ENCODE measurements at regions not wholly inside any gene's neighbourhood (a gene's known extent, or its start where the extent isn't known, plus 50 kb on each side); places are given as distances from the start of the nearest gene placed in this dataset.

GRCh38 chr4:170399581-170400293 is 310.0 kb upstream of the AADAT start:
- no peak overlapping the region for H3K4me2 ChIP-seq (ENCODE audit: low read length)

GRCh38 chr4:170398218-170398617 is 308.5 kb upstream of the AADAT start:
- no peaks in the 10 kb centered on the region for H3K9me3 ChIP-seq (ENCODE audit: low read length)
- H4K20me1 ChIP-seq (ENCODE audit: insufficient read depth), result no peaks in the 10 kb centered on the region
- H3K27me3 ChIP-seq (ENCODE audit: insufficient read depth, low read depth, low read length), result no peaks in the 10 kb centered on the region
- no peak overlapping the region for H3K27ac ChIP-seq (ENCODE audit: low read length)
- TF ChIP-seq POLR2AphosphoS5 (IDR thresholded peaks at IDR 0.05), result no peak
- no peak for TF ChIP-seq EZH2 (IDR thresholded peaks at IDR 0.05; ENCODE audit: borderline replicate concordance, insufficient read depth, low read length, poor library complexity, severe bottlenecking)
- TF ChIP-seq TAF1 (IDR thresholded peaks at IDR 0.05; ENCODE audit: low read depth), result no peak
- TF ChIP-seq REST (IDR thresholded peaks at IDR 0.05; ENCODE audit: borderline replicate concordance), result no peak
- no peak overlapping the region for H3K4me2 ChIP-seq (ENCODE audit: low read length)
- no peaks in the 10 kb centered on the region for H3F3A ChIP-seq (ENCODE audit: insufficient read depth, low read length, poor library complexity, severe bottlenecking)
- no peaks in the 10 kb centered on the region for H3K9me2 ChIP-seq (ENCODE audit: insufficient read depth, low read length)
- H3K4me3 ChIP-seq (ENCODE audit: low read length), result no peak overlapping the region
- no peak overlapping the region for H3K9ac ChIP-seq (ENCODE audit: low read length)
- H2AFZ ChIP-seq (ENCODE audit: low read depth, low read length), result no peak overlapping the region
- H3K79me2 ChIP-seq (replicated peaks; ENCODE audit: insufficient read depth, low read length), result no peaks in the 10 kb centered on the region
- H3K36me3 ChIP-seq (ENCODE audit: insufficient read depth, low read length), result no peaks in the 10 kb centered on the region

More at GRCh38 chr4:170399581-170400293, 310.0 kb upstream of the AADAT start:
- H3K27ac ChIP-seq (ENCODE audit: low read length), result no peak overlapping the region
- H3F3A ChIP-seq (ENCODE audit: insufficient read depth, low read length, poor library complexity, severe bottlenecking), result no peaks in the 10 kb centered on the region
- H4K20me1 ChIP-seq (ENCODE audit: insufficient read depth), result no peaks in the 10 kb centered on the region
- H3K4me3 ChIP-seq (ENCODE audit: low read length), result no peak overlapping the region
- no peak overlapping the region for H2AFZ ChIP-seq (ENCODE audit: low read depth, low read length)
- H3K9me3 ChIP-seq (ENCODE audit: low read length), result no peaks in the 10 kb centered on the region
- no peaks in the 10 kb centered on the region for H3K27me3 ChIP-seq (ENCODE audit: insufficient read depth, low read depth, low read length)
- H3K36me3 ChIP-seq (ENCODE audit: insufficient read depth, low read length), result no peaks in the 10 kb centered on the region
- H3K79me2 ChIP-seq (replicated peaks; ENCODE audit: insufficient read depth, low read length), result no peaks in the 10 kb centered on the region
- no peak for TF ChIP-seq EP300 (conservative IDR thresholded peaks at IDR 0.05; ENCODE audit: poor library complexity, severe bottlenecking)
- no peak for TF ChIP-seq REST (IDR thresholded peaks at IDR 0.05; ENCODE audit: borderline replicate concordance)
- no peak for TF ChIP-seq MXI1 (conservative IDR thresholded peaks at IDR 0.05; ENCODE audit: poor library complexity, severe bottlenecking)
- no peak for TF ChIP-seq POLR2AphosphoS5 (IDR thresholded peaks at IDR 0.05)
- no peak for TF ChIP-seq TAF1 (IDR thresholded peaks at IDR 0.05; ENCODE audit: low read depth)
- no peak for TF ChIP-seq CTCF (IDR thresholded peaks at IDR 0.05; ENCODE audit: poor library complexity, severe bottlenecking)
- no peak for TF ChIP-seq EZH2 (IDR thresholded peaks at IDR 0.05; ENCODE audit: borderline replicate concordance, insufficient read depth, low read length, poor library complexity, severe bottlenecking)
- H3K9me2 ChIP-seq (ENCODE audit: insufficient read depth, low read length), result no peaks in the 10 kb centered on the region
- H3K9ac ChIP-seq (ENCODE audit: low read length), result no peak overlapping the region
